Mesenchymal stem cell (in vitro differentiated cells and primary cell): ENCODE measurements at regions not wholly inside any gene's neighbourhood (a gene's known extent, or its start where the extent isn't known, plus 50 kb on each side); places are given as distances from the start of the nearest gene placed in this dataset.

ENCODE experiments used
- DNase-seq: peaks from one replicate; pipeline ENCODE4 v3.0.0-alpha.2; 2013
- H2AFZ ChIP-seq: one replicate; pipeline ENCODE4 v1.6.1; 2013; ENCODE audit warnings: low read depth, mild to moderate bottlenecking, control low read depth, inconsistent platforms, low read length, moderate library complexity
- H2AK5ac ChIP-seq: 2 replicates; pipeline ENCODE4 v1.6.1; 2013; ENCODE audit warnings: low read length, moderate library complexity, mild to moderate bottlenecking, inconsistent platforms; ENCODE audit not compliant: severe bottlenecking
- H2BK120ac ChIP-seq: one replicate; pipeline ENCODE4 v1.6.1; 2013; ENCODE audit warnings: low read depth, mild to moderate bottlenecking, inconsistent platforms, low read length, moderate library complexity
- H2BK12ac ChIP-seq, 2 experiments: one replicate each; pipeline ENCODE4 v1.6.1; 2013; ENCODE audit warnings: inconsistent platforms in 2 of 2, low read length in 2 of 2, mild to moderate bottlenecking in 2 of 2, moderate library complexity in 2 of 2, control low read depth in 1 of 2
- H2BK15ac ChIP-seq: one replicate; pipeline ENCODE4 v1.6.1; 2013; ENCODE audit warnings: mild to moderate bottlenecking, low read depth, inconsistent platforms; ENCODE audit not compliant: poor library complexity, severe bottlenecking
- H2BK5ac ChIP-seq: 2 replicates; pipeline ENCODE4 v1.6.1; 2013; ENCODE audit warnings: low read depth, mild to moderate bottlenecking, low read length, control low read depth, inconsistent platforms; ENCODE audit not compliant: poor library complexity, severe bottlenecking
- H3K14ac ChIP-seq, 2 experiments: one replicate each; pipeline ENCODE4 v1.6.1; 2013; ENCODE audit warnings: inconsistent platforms in 2 of 2, low read length in 2 of 2, control low read depth in 1 of 2, mild to moderate bottlenecking in 1 of 2, moderate library complexity in 1 of 2
- H3K18ac ChIP-seq, 2 experiments: one replicate each; pipeline ENCODE4 v1.6.1; 2013; ENCODE audit warnings: inconsistent platforms in 2 of 2, low read length in 2 of 2, control low read depth in 1 of 2, low read depth in 1 of 2, mild to moderate bottlenecking in 1 of 2
- H3K23ac ChIP-seq, 2 experiments: one replicate each; pipeline ENCODE4 v1.6.1; 2013; ENCODE audit warnings: inconsistent platforms in 2 of 2, low read length in 2 of 2, mild to moderate bottlenecking in 2 of 2, moderate library complexity in 2 of 2, control low read depth in 1 of 2
- H3K27ac ChIP-seq: 2 replicates; pipeline ENCODE4 v1.5.1; 2013; ENCODE audit warnings: mild to moderate bottlenecking, moderate library complexity, low read length, control low read depth, inconsistent platforms; ENCODE audit not compliant: poor library complexity, severe bottlenecking
- H3K27me3 ChIP-seq, 2 experiments: 2 replicates each; pipeline versions ENCODE4 v1.6.1 to v1.7.0; 2013; ENCODE audit warnings: low read length in 2 of 2, mild to moderate bottlenecking in 2 of 2, moderate library complexity in 2 of 2, control low read depth in 1 of 2, inconsistent platforms in 1 of 2; ENCODE audit not compliant: control insufficient read depth in 1 of 2, insufficient read depth in 1 of 2
- H3K36me3 ChIP-seq, 2 experiments: 2 replicates each; pipeline versions ENCODE4 v1.6.1 to v1.7.0; 2013; ENCODE audit warnings: low read length in 2 of 2, control low read depth in 1 of 2, inconsistent platforms in 1 of 2, low read depth in 1 of 2, mild to moderate bottlenecking in 1 of 2; ENCODE audit not compliant: insufficient read depth in 2 of 2, control insufficient read depth in 1 of 2
- H3K4ac ChIP-seq, 2 experiments: one replicate each; pipeline ENCODE4 v1.6.1; 2013; ENCODE audit warnings: inconsistent platforms in 2 of 2, low read length in 2 of 2, mild to moderate bottlenecking in 2 of 2, moderate library complexity in 2 of 2, control low read depth in 1 of 2, low read depth in 1 of 2
- H3K4me1 ChIP-seq: 2 replicates; pipeline ENCODE4 v1.6.1; 2013; ENCODE audit warnings: low read depth, low read length, control low read depth; ENCODE audit not compliant: control insufficient read depth, insufficient read depth
- H3K4me2 ChIP-seq: 2 replicates; pipeline ENCODE4 v1.6.1; 2013; ENCODE audit warnings: low read length, mild to moderate bottlenecking, inconsistent platforms; ENCODE audit not compliant: poor library complexity, severe bottlenecking
- H3K4me3 ChIP-seq, 2 experiments: 2 replicates each; pipeline versions ENCODE4 v1.5.1 to v1.7.0; 2013; ENCODE audit warnings: low read length in 2 of 2, mild to moderate bottlenecking in 2 of 2, control low read depth in 1 of 2, low read depth in 1 of 2; ENCODE audit not compliant: insufficient read depth in 1 of 2
- H3K79me1 ChIP-seq: replicated peaks from 2 replicates; pipeline ENCODE4 v1.6.1; 2013; ENCODE audit warnings: mild to moderate bottlenecking, control low read depth, low read length, inconsistent platforms; ENCODE audit not compliant: poor library complexity, severe bottlenecking
- H3K9ac ChIP-seq: 2 replicates; pipeline ENCODE4 v1.7.0; 2013; ENCODE audit warnings: mild to moderate bottlenecking, low read length, moderate library complexity
- H3K9me3 ChIP-seq: 2 replicates; pipeline ENCODE4 v1.7.0; 2013; ENCODE audit warnings: mild to moderate bottlenecking, low read length; ENCODE audit not compliant: control insufficient read depth
- H4K8ac ChIP-seq: one replicate; pipeline ENCODE4 v1.6.1; 2013; ENCODE audit warnings: inconsistent platforms, mild to moderate bottlenecking, low read length, moderate library complexity
- H4K91ac ChIP-seq: one replicate; pipeline ENCODE4 v1.6.1; 2013; ENCODE audit warnings: mild to moderate bottlenecking, low read length, inconsistent platforms
- WGBS: methylation state at CpG from one replicate; pipeline ENCODE4 v1.1.7; 2013; ENCODE audit warnings: mixed read lengths; 5-methylcytosine and 5-hydroxymethylcytosine counted together

- no peak overlapping the region for H2BK12ac ChIP-seq
- no peak overlapping the region for H2AK5ac ChIP-seq
- H3K9ac ChIP-seq = no peak overlapping the region
- no peaks in the 10 kb centered on the region for H3K4me1 ChIP-seq
- H3K4ac ChIP-seq = no peak overlapping the region
- no peak overlapping the region for H3K14ac ChIP-seq
- H4K8ac ChIP-seq = no peak overlapping the region
- no peak overlapping the region for H3K27ac ChIP-seq
- H2BK120ac ChIP-seq = no peak overlapping the region
- no peak for DNase-seq
- H2AFZ ChIP-seq = no peak overlapping the region
- H2BK5ac ChIP-seq = no peak overlapping the region
- H3K27me3 ChIP-seq = no peaks in the 10 kb centered on the region
- no peaks in the 10 kb centered on the region for H3K79me1 ChIP-seq
- H2BK15ac ChIP-seq = no peak overlapping the region
- no peaks in the 10 kb centered on the region for H3K36me3 ChIP-seq
- H3K4me3 ChIP-seq = no peak overlapping the region
- WGBS = 100% methylated on average over 1 of the region's 1 CpG
- H4K91ac ChIP-seq = no peak overlapping the region
- peaks cover 11% of the 10 kb centered on the region for H3K9me3 ChIP-seq
- H3K18ac ChIP-seq = no peak overlapping the region
- no peak overlapping the region for H3K23ac ChIP-seq
- no peak overlapping the region for H3K4me2 ChIP-seq
These were observed 94.3 kb upstream of the PTHLH start for GRCh38 chr12:28066879-28067278.

DNA sequence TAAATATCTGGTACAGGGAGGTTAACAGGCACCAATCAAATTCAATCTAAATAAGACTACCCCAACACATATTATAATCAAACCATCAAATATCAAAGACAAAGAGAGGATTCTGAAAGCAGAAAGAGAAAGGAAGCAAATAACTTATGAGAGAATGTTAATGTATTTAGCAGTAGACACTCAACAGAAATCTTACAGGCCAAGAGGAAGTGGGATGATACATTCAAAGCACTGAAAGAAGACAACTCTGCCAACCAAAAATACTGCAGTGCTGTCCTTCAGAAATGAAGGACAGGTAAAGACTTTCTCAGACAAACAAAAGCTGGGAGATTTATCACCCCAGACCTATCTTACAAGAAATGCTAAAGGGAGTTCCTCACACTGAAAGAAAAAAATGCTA, 95.9 kb upstream of the PTHLH start:
- H2BK15ac ChIP-seq = no peak overlapping the region
- H3K27ac ChIP-seq = no peak overlapping the region
- no peak overlapping the region for H3K14ac ChIP-seq
- H2AFZ ChIP-seq = no peak overlapping the region
- H2BK12ac ChIP-seq = no peak overlapping the region
- no peaks in the 10 kb centered on the region for H3K4me1 ChIP-seq
- no peak overlapping the region for H3K18ac ChIP-seq
- H3K4me3 ChIP-seq = no peak overlapping the region
- no peaks in the 10 kb centered on the region for H3K27me3 ChIP-seq
- no peaks in the 10 kb centered on the region for H3K36me3 ChIP-seq
- H4K8ac ChIP-seq = no peak overlapping the region
- no peak overlapping the region for H4K91ac ChIP-seq
- no peak for DNase-seq
- no peak overlapping the region for H2BK5ac ChIP-seq
- no peak overlapping the region for H2AK5ac ChIP-seq
- no peak overlapping the region for H3K23ac ChIP-seq
- no peak overlapping the region for H3K9ac ChIP-seq
- peaks cover 25% of the 10 kb centered on the region for H3K9me3 ChIP-seq
- no peak overlapping the region for H3K4ac ChIP-seq
- no peak overlapping the region for H2BK120ac ChIP-seq
- H3K79me1 ChIP-seq = no peaks in the 10 kb centered on the region
- H3K4me2 ChIP-seq = no peak overlapping the region

GRCh38 chr12:28079539-28079938, 107.0 kb upstream of the PTHLH start:
- H3K27ac ChIP-seq = no peak overlapping the region
- no peaks in the 10 kb centered on the region for H3K4me1 ChIP-seq
- no peak overlapping the region for H2BK120ac ChIP-seq
- H3K23ac ChIP-seq = no peak overlapping the region
- H3K4ac ChIP-seq = no peak overlapping the region
- no peak overlapping the region for H3K4me3 ChIP-seq
- no peak overlapping the region for H3K9ac ChIP-seq
- no peaks in the 10 kb centered on the region for H3K27me3 ChIP-seq
- no peak overlapping the region for H2BK15ac ChIP-seq
- no peak for DNase-seq
- no peak overlapping the region for H3K4me2 ChIP-seq
- no peak overlapping the region for H2AFZ ChIP-seq
- no peaks in the 10 kb centered on the region for H3K36me3 ChIP-seq
- no peak overlapping the region for H4K91ac ChIP-seq
- no peak overlapping the region for H2BK5ac ChIP-seq
- H2BK12ac ChIP-seq = no peak overlapping the region
- no peak overlapping the region for H3K18ac ChIP-seq
- peaks cover 11% of the 10 kb centered on the region for H3K9me3 ChIP-seq
- H3K14ac ChIP-seq = no peak overlapping the region
- no peak overlapping the region for H2AK5ac ChIP-seq
- no peak overlapping the region for H4K8ac ChIP-seq
- H3K79me1 ChIP-seq = no peaks in the 10 kb centered on the region

GRCh38 chr12:28082096-28082495, 108.2 kb upstream of the CCDC91 start:
- Histone ChIP-seq H3K36me3 (no peaks in the 10 kb centered on the region), H4K91ac (no peak overlapping the region), H3K9ac (no peak overlapping the region), H2BK120ac (no peak overlapping the region), H3K23ac (no peak overlapping the region), H2BK15ac (no peak overlapping the region), H3K18ac (no peak overlapping the region), H3K14ac (no peak overlapping the region), H2AFZ (no peak overlapping the region), H3K4ac (no peak overlapping the region), H2BK12ac (no peak overlapping the region), H4K8ac (no peak overlapping the region), H3K9me3 (peaks cover 7% of the 10 kb centered on the region), H3K27me3 (no peaks in the 10 kb centered on the region), H3K4me1 (no peaks in the 10 kb centered on the region), H3K4me3 (no peak overlapping the region), H2BK5ac (no peak overlapping the region), H3K4me2 (no peak overlapping the region), H3K79me1 (no peaks in the 10 kb centered on the region), H2AK5ac (no peak overlapping the region), H3K27ac (no peak overlapping the region)
- DNase-seq = no peak
- WGBS = no CpG with 5 or more reads among the region's 1 CpG
